Brain pericyte (primary cell): ENCODE measurements at regions not wholly inside any gene's neighbourhood (a gene's known extent, or its start where the extent isn't known, plus 50 kb on each side); places are given as distances from the start of the nearest gene placed in this dataset.
A peak's percentile ranks its signal among the peaks of the same experiment; 100 is the strongest.

Source experiments
- DNase-seq: peaks from one replicate; pipeline ENCODE4 v3.0.0-alpha.2; 2012; ENCODE audit warnings: low read depth, low spot score

GRCh38 chr3:148149556-148149955 lies 548.1 kb upstream of the AGTR1 start:
- DNase-seq = no peak

- DNase-seq = no peak
These were observed 547.6 kb upstream of the AGTR1 start for GRCh38 chr3:148150141-148150540.

- no peak for DNase-seq
These were observed 539.5 kb upstream of the AGTR1 start for GRCh38 chr3:148158210-148158609.

DNA sequence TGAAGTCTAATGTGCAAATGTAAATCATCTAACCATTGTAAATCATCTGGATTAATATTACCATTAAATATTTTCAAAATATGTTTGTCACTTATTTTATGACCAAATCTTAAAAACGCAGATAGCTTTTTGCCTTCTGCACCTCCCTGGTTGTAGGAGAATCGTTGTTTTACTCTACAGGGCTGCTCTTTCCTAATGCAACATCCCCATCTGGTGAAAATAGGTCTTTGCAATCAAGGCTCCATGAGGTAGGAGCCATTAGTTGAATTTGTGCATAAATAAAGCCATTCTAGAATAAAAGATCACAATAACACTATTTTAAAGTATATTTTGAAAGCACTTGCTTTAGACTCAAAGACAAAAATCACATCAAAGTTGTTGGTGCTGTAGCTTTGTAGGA lies 535.6 kb upstream of the AGTR1 start:
- no peak for DNase-seq

- DNase-seq = no peak
These were observed 529.4 kb upstream of the AGTR1 start for GRCh38 chr3:148168347-148168746.

DNA sequence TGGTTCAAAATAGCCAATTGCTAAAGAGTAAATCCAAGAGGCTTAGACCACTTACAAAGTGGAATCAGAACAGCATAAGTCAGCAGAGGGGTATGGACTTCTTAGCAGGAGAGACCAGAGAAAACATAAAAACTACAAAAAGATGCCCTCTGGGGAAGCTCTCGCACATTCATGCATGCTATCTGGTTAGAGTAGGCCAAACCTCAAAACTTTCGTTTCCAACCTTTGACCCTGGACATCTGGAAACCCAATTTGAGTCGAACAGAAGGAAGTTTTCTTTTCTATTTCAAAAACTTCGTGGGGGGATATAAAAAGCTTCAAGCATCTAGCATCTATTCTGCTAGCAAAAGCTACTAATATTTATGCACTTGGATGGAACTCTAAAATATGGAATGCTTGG lies 523.9 kb upstream of the AGTR1 start:
- DNase-seq = peak; percentile 92

- no peak for DNase-seq
These were observed 522.5 kb upstream of the AGTR1 start for GRCh38 chr3:148175214-148175613.

DNA sequence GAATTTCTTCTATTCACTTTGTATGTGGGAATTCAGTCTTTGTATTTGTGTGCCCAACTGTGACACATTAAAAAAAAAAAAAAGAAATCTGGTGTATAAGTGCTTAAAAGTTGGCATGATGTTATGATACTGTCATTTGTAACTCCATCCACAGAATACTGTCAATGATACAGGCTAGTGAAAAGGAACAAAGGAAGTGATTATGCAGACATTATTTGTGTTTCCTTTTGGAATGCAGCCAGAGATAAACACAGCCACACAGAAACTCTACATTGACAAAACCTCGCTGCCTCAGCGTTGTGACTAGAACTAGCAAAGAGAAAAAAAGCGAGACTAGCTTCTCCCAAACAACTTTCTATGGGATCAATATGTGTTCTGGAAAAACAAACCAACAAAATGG lies 519.2 kb upstream of the AGTR1 start:
- DNase-seq = no peak

- DNase-seq = no peak
These were observed 512.9 kb upstream of the AGTR1 start for GRCh38 chr3:148184798-148185197.

- no peak for DNase-seq
These were observed 510.8 kb upstream of the AGTR1 start for GRCh38 chr3:148186881-148187280.

DNA sequence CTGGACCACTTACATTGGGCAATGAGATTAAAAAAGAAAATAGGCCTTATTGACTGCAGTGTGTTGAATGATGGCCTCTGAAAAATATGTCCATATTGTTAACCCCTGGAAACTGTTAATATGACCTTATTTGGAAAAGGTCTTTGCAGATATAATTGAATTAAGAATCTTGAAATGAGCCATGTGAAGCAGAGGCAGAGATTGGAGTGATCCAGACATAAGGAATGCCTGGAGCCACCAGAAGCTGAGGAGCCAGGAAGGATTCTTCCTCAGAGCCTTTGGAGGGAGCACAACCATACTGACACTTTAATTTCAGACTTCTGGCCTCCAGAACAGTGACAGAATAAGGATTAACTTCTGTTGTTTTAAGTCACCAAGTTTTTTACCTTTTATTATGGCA lies 510.4 kb upstream of the AGTR1 start:
- DNase-seq = no peak

DNA sequence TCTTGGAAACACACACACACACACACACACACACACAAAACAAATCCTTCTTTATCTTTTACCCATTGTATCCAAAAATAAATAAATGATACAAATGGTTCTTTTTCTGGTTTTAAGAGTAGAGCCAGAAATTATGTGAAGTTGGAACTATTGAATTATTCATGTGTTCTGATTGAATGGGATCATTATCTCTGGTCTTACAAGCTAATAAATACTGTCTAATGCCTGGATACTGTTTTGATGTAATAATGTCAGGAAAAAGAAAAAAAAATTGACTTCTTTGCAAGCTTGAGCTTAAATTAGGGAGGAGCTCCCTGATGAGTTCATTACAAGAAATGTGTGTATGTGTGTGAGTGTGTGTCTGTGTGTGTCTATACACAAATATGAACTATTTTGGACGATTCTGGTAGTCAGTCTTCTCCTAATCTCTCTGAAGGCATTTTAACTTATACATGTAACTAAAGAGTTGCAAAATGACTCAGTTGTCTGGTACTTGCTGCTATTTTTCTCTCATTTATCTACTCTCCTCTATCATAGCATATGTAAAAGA lies 507.2 kb upstream of the AGTR1 start:
- no peak for DNase-seq

- DNase-seq = no peak
These were observed 505.7 kb upstream of the AGTR1 start for GRCh38 chr3:148191966-148192365.

DNA sequence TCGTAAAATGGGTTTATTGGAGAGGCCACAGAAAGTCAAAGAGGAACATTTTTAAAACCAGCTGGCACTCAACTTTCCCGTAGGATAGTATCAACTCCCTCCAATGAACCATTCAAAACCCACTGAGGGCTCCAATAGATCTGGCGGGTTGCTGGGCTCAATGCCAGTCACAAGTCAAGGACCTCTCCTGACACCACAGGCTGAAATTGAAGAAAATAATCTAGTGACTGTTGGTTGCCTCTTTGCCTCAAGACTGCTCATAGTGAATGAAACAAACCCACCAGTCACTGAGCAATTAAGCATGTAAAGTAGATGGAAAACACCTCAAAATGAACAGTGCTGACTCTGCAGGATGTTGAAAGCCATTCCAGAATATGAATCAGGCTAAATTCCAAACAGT lies 500.6 kb upstream of the AGTR1 start:
- DNase-seq = no peak

DNA sequence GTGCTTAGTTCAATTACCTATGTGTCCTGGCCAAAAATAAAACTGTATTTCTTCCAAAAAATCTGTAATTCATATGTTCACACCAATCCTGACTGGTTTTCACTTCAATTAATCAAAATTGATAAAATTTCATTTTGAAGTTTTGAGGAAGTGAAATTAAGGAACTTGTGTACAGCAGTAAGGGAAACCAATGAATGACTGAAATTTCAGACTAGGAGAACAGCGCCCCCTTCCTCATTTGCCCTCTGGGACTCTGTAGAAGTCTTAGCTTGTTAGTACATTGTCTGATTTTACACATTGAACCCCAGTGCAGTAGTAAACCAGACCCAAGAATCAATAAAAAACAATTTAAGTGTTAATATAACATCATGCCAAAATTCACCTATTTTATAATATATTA lies 495.3 kb upstream of the AGTR1 start:
- no peak for DNase-seq

DNA sequence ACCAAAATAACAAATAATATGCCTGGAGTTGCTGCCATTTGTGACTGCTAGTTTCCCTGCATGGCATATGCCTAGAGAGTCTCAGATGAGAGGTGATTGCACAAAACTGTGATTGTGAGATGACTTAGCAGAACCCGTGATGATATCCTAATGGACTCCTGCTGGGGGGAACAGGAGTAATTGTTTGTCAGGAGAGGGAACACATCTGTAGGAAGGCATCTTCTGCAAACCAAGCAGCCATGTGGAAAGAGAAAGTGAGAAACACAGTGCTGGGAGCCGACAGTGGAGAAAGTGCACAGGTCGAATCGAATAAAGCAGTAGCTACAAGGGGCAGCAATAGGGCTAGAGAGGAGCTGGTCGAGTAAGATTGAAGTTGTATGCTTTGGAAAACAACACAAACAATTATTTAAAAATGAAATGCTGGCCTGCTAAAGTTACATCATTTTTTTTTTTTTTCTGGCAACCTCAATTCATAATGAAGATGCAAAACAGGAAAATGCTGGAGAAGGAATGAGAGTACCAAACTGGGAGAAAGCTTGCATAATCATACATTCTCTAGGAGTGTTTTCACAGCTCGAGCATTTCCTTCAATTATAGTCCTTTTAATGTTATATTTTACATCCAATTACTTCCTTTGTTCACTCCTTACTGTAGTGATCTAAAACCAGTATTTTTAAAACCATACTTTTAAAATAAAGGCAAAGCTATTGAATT lies 494.2 kb upstream of the AGTR1 start:
- no peak for DNase-seq

- DNase-seq = no peak
These were observed 493.6 kb upstream of the AGTR1 start for GRCh38 chr3:148204131-148204530.

- no peak for DNase-seq
These were observed 491.7 kb upstream of the AGTR1 start for GRCh38 chr3:148205977-148206376.

GRCh38 chr3:148206446-148206845 lies 491.3 kb upstream of the AGTR1 start:
- DNase-seq = no peak

- no peak for DNase-seq
These were observed 488.7 kb upstream of the AGTR1 start for GRCh38 chr3:148208975-148209374.

DNA sequence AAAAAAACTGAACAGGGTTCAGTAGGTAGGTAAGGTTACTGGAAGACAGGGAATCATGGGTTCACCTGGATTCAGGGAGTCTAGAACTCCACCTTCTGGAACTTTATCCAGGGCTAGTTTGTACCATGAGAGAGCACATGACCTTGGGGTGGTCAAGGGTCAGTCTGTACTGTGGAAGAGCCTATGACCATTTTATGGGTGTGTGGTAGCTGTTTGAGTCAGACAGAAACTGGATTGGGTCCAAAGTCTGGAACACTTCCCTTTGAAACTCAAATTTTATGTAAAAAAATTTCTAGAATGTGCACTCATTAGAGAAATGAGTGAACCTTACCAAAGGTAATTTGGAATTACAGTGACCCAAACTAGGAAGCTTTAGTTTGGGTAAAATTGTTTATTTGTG lies 486.0 kb upstream of the AGTR1 start:
- DNase-seq = no peak

GRCh38 chr3:148214705-148215104 lies 483.0 kb upstream of the AGTR1 start:
- no peak for DNase-seq

- DNase-seq = no peak
These were observed 480.4 kb upstream of the AGTR1 start for GRCh38 chr3:148217317-148217716.

- no peak for DNase-seq
These were observed 479.5 kb upstream of the AGTR1 start for GRCh38 chr3:148218222-148218621.
